ENCODE measurements at regions not wholly inside any gene's neighbourhood (a gene's known extent, or its start where the extent isn't known, plus 50 kb on each side); places are given as distances from the start of the nearest gene placed in this dataset.
"Not testable (repeated sequence)": the region's sequence is repeated elsewhere in the genome, so short reads cannot be mapped to it uniquely, and the experiment has no call there.

- no peak overlapping the region for H3K27ac ChIP-seq
- no peak for DNase-seq (ENCODE audit: low read depth, low spot score)
Measured at GRCh38 chr13:63909726-63910375, 2494.2 kb upstream of the PCDH20 start.

GRCh38 chr13:63902141-63902540, 2486.5 kb upstream of the PCDH20 start:
- DNase-seq (ENCODE audit: low read depth, low spot score) = no peak

GRCh38 chr13:63901630-63902029, 2486.0 kb upstream of the PCDH20 start:
- no peak overlapping the region for H3K27ac ChIP-seq
- no peak for DNase-seq (ENCODE audit: low read depth, low spot score)

More at GRCh38 chr13:63902141-63902540, 2486.5 kb upstream of the PCDH20 start:
- H3K27ac ChIP-seq = no peak overlapping the region

GRCh38 chr13:63900406-63900805, 2484.8 kb upstream of the PCDH20 start:
- DNase-seq (ENCODE audit: low read depth, low spot score) = no peak
- H3K27ac ChIP-seq = no peak overlapping the region

GRCh38 chr13:63896321-63896720, 2480.7 kb upstream of the PCDH20 start:
- H3K27ac ChIP-seq = no peak overlapping the region
- DNase-seq (ENCODE audit: low read depth, low spot score) = no peak

- no peak overlapping the region for H3K27ac ChIP-seq
- no peak for DNase-seq (ENCODE audit: low read depth, low spot score)
Measured at GRCh38 chr13:63882052-63882451, 2466.4 kb upstream of the PCDH20 start.

- H3K27ac ChIP-seq = no peak overlapping the region
- DNase-seq (ENCODE audit: low read depth, low spot score) = no peak
Measured at GRCh38 chr13:63880705-63881104, 2465.1 kb upstream of the PCDH20 start.

- DNase-seq (ENCODE audit: low read depth, low spot score) = no peak
- no peak overlapping the region for H3K27ac ChIP-seq
Measured at GRCh38 chr13:63873936-63874335, 2458.3 kb upstream of the PCDH20 start.

- no peak for DNase-seq (ENCODE audit: low read depth, low spot score)
- no peak overlapping the region for H3K27ac ChIP-seq
Measured at GRCh38 chr13:63864171-63864902, 2448.7 kb upstream of the PCDH20 start.

GRCh38 chr13:63855457-63856118, 2439.9 kb upstream of the PCDH20 start:
- DNase-seq (ENCODE audit: low read depth, low spot score) = no peak

GRCh38 chr13:63853816-63854215, 2438.2 kb upstream of the PCDH20 start:
- no peak overlapping the region for H3K27ac ChIP-seq
- DNase-seq (ENCODE audit: low read depth, low spot score) = no peak

More at GRCh38 chr13:63855457-63856118, 2439.9 kb upstream of the PCDH20 start:
- H3K27ac ChIP-seq = no peak overlapping the region

GRCh38 chr13:63851526-63851925, 2435.9 kb upstream of the PCDH20 start:
- DNase-seq (ENCODE audit: low read depth, low spot score) = no peak
- no peak overlapping the region for H3K27ac ChIP-seq

- no peak overlapping the region for H3K27ac ChIP-seq
- no peak for DNase-seq (ENCODE audit: low read depth, low spot score)
Measured at GRCh38 chr13:63843766-63844699, 2428.4 kb upstream of the PCDH20 start.

- no peak for DNase-seq (ENCODE audit: low read depth, low spot score)
- no peak overlapping the region for H3K27ac ChIP-seq
Measured at GRCh38 chr13:63842102-63842501, 2426.5 kb upstream of the PCDH20 start.

GRCh38 chr13:63840551-63841421, 2425.1 kb upstream of the PCDH20 start:
- no peak for DNase-seq (ENCODE audit: low read depth, low spot score)
- H3K27ac ChIP-seq = no peak overlapping the region

- DNase-seq (ENCODE audit: low read depth, low spot score) = no peak
- no peak overlapping the region for H3K27ac ChIP-seq
Measured at GRCh38 chr13:63838366-63839110, 2422.9 kb upstream of the PCDH20 start.

- not testable (repeated sequence) for DNase-seq (ENCODE audit: low read depth, low spot score); H3K27ac ChIP-seq
Measured at GRCh38 chr13:63837701-63838100, 2422.1 kb upstream of the PCDH20 start.

GRCh38 chr13:63829609-63830008, 2414.0 kb upstream of the PCDH20 start:
- not testable (repeated sequence) for DNase-seq (ENCODE audit: low read depth, low spot score); H3K27ac ChIP-seq

- not testable (repeated sequence) for DNase-seq (ENCODE audit: low read depth, low spot score); H3K27ac ChIP-seq
Measured at GRCh38 chr13:63821785-63822184, 2406.1 kb upstream of the PCDH20 start.
